ENCODE measurements at regions not wholly inside any gene's neighbourhood (a gene's known extent, or its start where the extent isn't known, plus 50 kb on each side); places are given as distances from the start of the nearest gene placed in this dataset.

GRCh38 chr5:2805080-2805479 is 53.6 kb upstream of the IRX2 start:
- no peak for FAIRE-seq
- TF ChIP-seq CTCF (IDR thresholded peaks at IDR 0.05; ENCODE audit: insufficient read depth, missing control alignments) = no peak

GRCh38 chr5:2803751-2804150 is 52.3 kb upstream of the IRX2 start:
- no peak for DNase-seq (ENCODE audit: insufficient read length, low spot score)
- TF ChIP-seq CTCF (IDR thresholded peaks at IDR 0.05; ENCODE audit: insufficient read depth, missing control alignments) = no peak
- FAIRE-seq = no peak

More at GRCh38 chr5:2805080-2805479, 53.6 kb upstream of the IRX2 start:
- DNase-seq (ENCODE audit: insufficient read length, low spot score) = no peak

GRCh38 chr5:2802693-2803365 is 51.4 kb upstream of the IRX2 start:
- DNase-seq (ENCODE audit: insufficient read length, low spot score) = no peak
- no peak for TF ChIP-seq CTCF (IDR thresholded peaks at IDR 0.05; ENCODE audit: insufficient read depth, missing control alignments)
- no peak for FAIRE-seq

- no peak for FAIRE-seq
- no peak for TF ChIP-seq CTCF (IDR thresholded peaks at IDR 0.05; ENCODE audit: insufficient read depth, missing control alignments)
Observed at GRCh38 chr5:2801577-2802525, 50.4 kb upstream of the IRX2 start.

More at GRCh38 chr5:2801577-2802525, 50.4 kb upstream of the IRX2 start:
- DNase-seq (ENCODE audit: insufficient read length, low spot score) = no peak
